ENCODE measurements at regions not wholly inside any gene's neighbourhood (a gene's known extent, or its start where the extent isn't known, plus 50 kb on each side); places are given as distances from the start of the nearest gene placed in this dataset.
"Not testable (repeated sequence)": the region's sequence is repeated elsewhere in the genome, so short reads cannot be mapped to it uniquely, and the experiment has no call there.

DNA sequence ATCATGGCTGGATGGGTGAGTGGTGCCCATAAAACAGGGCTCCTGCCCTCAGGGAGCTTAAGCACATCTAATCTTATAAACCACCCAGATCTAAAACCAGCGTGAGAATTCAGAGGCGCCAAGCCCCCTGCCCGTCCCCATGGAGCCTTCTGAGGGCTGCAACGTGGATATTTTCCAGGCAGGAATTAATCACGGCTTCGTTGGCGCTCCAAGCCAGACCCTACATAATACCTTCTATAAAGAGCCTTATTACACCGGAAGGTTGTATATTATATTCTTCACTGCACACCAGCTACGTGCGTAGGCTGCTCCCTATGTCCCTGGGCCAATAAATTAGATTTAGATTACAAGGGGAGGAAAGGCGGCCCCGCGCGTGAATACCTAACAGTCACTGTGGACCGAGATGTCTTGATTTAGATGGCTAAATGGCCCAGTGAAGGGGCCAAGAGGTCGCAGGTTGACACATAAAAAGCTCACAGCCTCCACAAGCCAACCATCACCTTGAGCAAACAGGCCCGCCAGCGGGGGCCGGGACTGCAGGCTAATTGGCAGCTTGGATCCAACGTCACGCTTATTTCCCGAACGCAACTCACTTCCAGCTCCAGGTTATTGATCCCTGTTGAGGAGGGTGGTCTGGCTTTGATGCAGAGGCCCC lies 64.7 kb upstream of the APCDD1L start:
- no peak for DNase-seq (ENCODE audit: low read depth in 2 of 2)

DNA sequence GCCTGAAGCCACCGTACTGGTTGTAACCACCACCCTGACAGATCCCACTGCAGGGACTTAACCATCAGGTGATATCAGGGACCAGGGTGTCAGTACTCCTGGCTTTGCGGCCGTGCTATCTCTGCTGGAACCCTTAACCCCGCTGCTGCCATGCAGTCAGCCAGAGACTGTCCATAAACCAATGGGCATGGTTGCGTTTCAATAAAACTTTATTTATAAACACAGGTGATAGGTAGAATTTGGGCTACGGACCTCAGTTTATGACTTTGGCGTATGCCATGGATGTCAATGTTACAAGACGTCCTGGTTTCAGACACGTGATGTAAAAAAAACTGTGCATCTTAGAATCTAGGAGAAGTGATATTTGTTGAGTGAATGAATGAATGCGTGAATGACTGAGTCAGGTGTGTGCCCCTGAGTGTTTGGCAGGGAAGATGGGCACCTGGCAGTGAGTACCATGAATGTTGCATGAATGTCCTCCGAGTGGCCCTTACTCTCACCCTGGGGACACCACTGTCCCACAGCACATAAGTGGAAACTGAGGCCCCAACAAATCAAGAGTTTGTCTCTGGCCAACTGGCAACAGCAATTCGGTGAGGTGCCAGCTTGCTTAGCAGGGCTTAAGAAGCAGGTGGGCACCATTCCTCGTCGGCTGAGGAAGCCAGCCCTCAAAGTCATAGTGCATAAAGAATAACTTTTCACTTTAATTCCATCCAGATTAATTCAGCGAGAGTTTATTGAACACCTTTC lies 64.0 kb upstream of the APCDD1L start:
- DNase-seq (ENCODE audit: low read depth in 2 of 2), result no peak

DNA sequence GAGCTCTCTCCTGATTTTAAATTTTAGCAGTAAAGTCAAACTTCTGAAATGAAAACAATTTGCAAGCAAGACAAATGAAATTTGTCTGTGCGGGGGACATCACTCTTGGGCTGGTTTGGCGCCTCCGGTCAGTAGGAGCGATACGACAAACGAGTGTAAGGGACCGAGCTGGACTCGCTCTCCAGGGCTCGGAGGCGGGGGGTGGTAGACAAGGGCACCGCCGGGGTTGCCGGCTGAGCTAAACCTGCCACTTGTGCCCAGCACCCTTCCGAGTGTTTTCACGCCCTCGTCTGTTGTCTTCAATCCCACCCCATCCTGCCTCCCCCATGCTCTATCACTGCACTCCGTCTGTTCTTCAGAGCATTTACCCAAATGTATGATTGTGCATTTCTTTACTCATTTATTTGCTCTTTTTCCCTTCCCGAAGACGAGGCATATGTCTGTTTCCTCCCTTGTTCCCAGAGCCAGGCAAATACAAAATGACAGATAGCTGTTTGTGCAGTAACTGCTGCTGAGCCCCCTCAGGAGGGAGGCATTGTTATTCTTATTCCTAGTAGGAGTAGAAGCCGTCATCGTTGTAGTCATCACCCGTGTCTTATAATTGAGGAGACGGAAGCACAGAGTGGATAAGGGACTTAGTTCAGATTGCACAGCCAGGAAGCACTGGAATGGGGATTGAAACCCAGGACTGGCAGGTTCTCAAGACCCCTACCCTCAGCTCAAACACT lies 62.8 kb upstream of the APCDD1L start:
- no peak for DNase-seq (ENCODE audit: low read depth in 2 of 2)

DNA sequence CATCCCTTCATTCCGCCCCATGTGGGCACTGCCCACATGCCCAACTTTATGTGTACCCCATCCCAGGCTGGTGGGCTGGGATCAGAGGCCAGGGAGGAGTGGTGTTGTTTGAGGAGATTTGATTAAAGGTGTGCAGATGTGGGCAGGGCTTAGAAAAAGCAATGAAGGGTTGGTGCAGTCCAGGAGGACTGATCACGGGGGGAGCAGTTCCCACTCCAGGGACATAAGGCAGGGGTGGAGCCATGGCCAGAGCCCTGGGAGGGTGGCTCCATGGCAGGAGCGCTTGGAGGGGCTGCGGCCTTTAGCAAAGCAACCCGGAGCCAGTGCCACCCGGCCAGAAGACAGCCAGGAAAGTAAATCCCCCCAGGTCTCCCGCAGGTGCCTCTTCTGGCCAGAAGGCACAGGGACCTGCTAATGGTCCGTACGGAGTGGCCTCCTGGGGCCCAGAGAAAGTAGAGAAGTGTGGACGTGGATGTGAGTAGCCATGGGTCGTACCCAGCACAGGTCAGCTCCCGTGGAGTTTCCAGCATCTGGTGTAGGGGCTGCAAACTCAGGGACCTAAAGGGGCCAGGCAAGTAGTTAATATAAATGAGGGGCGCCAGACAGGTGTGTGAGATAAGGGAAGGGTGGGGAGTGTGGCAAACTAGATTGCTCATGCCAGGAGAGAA lies 62.1 kb upstream of the APCDD1L start:
- DNase-seq (ENCODE audit: low read depth in 2 of 2), result no peak

DNA sequence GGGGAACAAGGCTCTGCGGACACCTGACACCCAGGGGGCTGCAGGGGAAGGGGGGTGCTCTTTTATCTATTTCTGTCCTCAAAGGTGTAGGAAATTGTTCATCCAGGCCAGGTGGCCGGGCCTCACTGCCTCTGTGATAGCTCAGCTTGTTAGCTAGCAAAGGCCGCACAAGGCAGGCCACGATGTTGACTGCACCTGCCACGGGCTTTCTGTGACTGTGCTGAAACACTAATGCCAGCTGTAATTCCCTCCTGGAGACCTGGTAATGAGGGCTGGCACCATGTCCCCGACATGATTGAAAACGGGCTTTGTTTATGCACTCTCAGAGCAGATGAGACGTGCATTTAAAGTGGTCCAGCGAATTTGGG lies 61.4 kb upstream of the APCDD1L start:
- DNase-seq (ENCODE audit: low read depth in 2 of 2), result no peak

DNA sequence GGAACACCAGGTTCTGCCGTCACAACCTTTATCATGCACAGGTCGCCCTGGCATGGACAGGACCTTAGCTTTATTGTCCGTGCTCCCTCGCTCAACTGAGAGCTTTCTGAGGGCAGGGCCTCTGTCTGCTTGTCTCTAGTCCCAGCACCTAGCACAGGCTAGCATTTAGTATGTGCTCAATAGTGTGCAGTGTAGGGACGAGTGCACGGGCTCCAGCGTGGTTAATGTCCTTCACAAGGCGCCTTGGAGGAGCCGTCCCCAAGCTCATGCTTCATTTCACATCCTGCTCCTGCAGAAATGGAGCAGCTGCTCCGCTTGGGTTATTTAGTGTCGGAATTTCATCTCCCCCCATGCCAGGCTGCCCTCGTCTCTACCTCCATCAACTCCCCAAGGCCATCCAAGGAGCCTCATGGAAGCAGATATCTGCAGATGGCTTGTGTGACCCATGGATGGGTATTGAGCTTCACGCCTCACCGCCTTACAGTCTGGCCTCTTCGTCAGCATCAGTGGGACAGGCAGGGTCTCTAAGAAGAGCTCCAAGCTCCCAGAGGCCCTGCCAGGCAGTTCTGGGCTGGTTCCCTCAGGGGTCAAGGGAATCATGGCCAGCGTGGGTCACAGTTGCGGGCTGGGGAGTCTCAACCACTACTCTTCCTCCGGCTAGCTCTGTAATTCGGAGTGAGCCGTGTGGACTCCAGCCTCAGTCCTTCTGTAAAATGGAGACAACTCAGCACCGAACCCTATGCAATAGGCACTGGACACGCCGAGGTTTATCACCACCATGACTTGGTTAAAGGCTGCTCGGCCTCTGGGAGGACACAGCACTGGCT lies 60.8 kb upstream of the APCDD1L start:
- DNase-seq (ENCODE audit: low read depth in 2 of 2), result no peak

DNA sequence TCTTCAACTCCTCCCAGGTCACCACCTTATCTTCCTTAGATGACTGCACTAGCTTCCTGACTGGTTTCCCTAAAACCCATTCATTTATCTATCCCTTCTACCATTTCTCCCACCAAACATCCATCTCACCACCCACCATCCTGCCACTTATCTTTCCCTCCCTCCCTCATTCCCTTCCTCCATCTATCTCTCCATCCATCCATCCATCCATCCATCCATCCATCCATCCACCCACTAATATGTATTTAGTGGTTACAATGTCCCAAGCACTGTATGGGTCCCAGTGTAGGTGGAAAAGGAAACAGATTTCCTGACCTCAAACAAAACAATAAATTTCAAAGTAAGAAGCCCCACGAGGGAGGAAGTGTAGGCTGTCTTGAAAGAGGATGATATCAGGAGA lies 59.3 kb upstream of the APCDD1L start:
- no peak for DNase-seq (ENCODE audit: low read depth in 2 of 2)

DNA sequence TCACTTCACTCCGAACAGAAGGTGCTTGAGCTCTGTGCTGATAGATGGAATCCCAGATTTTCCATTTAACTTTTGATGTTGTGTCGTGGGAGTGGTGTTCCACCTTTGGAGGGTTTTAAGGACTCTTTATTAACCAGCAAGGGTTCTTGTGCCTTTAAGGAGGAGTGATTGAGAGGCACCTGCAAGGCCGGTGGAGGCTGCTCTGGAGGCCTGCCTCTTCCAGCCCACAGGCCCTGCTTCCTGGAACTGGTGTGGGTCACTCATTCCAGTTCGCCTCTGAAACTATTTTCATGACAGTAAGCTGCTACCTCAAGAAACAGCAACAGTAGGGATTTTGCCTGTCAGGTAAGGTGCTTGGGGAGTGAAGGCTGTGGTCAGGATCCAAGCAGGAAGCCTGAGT lies 58.8 kb upstream of the APCDD1L start:
- no peak for DNase-seq (ENCODE audit: low read depth in 2 of 2)

DNA sequence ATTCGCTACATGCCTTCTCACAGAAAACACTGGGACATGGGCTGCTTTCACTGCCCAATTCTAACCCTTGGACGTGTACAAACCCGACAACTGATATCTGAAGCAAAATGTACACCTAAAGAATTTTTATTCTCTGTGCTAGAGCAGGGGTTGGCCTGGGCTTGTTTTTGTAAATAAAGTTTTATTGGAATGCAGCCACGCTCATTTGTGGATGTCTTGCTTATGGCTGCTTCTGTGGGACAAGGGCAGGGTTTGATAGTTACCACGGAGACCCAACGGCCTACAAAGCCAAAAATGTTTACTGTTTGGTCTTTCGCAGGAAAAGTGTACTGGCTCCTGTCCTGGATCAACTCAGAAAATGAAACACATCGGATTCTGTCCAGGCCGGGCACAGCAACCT lies 58.1 kb upstream of the APCDD1L start:
- DNase-seq (ENCODE audit: low read depth in 2 of 2), result no peak

DNA sequence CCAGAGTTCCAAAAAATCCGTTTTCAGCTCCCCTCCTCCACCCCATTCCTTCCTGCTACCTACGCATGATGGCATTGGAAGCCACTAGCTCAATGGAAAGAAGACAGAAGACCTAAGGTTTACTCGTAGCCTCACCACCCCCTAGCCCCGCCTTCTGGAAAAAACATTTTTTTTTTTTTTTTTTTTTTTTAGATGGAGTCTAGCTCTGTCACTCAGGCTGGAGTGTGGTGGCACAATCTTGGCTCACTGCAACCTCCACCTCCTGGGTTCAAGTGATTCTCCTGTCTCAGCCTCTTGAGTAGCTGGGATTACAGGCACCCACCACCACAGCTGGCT lies 57.2 kb upstream of the APCDD1L start:
- DNase-seq (ENCODE audit: low read depth in 2 of 2), result not testable (repeated sequence)

DNA sequence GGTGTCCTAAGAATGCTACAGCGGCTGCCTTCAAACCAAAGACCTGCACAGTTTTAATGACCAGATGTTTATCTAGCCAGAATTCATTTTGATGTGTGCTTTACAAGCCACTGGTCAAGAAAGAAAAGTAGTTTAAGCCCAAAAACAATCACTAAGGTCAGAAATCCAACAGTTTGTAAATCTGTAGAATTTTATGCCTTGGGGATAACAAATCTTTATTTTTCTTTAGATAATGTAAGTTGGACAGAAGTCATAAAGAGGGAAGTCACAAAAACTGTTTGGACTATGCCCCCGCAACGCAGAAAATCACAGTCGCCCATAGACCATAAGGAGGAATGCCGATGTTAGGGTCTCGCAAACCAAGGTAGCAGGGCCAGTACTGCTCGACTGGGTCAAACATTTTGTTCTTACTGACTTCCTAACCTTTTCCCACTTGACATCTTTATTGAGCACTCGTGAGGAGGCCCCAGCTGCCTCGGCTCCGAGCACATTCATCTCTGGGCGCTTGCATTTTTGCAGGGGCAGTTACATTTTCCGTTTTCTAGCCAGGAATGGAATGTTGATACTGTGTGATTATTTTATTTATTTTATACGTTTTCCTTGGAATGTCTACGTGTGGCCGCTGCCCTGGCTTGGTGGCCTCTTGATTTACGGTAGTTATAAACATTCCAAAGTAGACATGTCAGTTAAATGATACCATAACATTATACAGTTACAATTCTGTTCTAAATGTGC lies 56.7 kb upstream of the APCDD1L start:
- no peak for DNase-seq (ENCODE audit: low read depth in 2 of 2)

DNA sequence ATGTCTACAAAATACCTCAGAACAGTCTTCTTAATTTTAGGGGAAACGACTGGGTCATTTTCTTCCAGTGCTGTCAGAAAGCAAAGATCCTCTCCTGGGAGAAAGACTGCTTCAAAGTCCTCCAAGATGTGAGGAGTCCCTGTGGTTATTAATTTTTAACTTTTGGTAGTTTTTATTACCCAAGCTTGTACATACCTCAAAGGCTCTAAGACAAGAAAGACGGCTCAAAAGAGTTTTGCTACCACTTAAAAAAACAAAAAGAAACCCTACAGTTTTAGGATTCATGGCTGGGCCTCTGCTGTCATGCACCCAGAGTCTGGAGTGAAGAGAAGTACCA lies 56.1 kb upstream of the APCDD1L start:
- DNase-seq (ENCODE audit: low read depth in 2 of 2), result no peak

DNA sequence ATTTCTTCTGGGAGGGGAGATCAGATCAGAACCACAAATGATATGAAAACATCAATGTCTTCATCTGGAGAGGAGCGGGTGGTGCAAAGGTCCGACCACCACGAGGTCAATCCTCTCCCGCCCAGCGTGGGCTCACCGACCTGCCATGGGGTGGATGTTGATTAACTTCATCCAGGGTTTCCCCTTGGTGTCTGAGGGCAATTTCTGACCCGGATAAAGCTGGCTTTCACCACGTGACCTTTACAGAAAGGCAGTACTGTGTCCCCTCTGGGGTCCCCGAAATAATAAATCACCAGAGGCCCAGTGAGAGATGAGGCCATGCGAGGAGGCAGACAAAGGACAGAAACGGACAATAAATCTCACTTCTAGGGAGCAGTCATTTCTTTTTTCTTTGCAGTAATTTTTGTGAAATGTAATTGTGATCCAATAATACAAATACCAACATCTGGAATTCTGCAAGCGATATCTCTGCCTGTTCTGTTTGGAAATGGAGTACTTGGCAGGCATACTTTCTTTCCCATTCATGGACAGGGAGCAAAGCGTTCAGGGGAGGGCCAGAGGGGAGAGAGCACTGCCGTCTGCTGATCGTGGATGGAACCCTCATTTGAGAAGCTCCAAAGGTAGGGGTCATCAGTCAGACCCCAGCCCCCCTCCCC lies 55.1 kb upstream of the APCDD1L start:
- DNase-seq (ENCODE audit: low read depth in 2 of 2), result no peak

DNA sequence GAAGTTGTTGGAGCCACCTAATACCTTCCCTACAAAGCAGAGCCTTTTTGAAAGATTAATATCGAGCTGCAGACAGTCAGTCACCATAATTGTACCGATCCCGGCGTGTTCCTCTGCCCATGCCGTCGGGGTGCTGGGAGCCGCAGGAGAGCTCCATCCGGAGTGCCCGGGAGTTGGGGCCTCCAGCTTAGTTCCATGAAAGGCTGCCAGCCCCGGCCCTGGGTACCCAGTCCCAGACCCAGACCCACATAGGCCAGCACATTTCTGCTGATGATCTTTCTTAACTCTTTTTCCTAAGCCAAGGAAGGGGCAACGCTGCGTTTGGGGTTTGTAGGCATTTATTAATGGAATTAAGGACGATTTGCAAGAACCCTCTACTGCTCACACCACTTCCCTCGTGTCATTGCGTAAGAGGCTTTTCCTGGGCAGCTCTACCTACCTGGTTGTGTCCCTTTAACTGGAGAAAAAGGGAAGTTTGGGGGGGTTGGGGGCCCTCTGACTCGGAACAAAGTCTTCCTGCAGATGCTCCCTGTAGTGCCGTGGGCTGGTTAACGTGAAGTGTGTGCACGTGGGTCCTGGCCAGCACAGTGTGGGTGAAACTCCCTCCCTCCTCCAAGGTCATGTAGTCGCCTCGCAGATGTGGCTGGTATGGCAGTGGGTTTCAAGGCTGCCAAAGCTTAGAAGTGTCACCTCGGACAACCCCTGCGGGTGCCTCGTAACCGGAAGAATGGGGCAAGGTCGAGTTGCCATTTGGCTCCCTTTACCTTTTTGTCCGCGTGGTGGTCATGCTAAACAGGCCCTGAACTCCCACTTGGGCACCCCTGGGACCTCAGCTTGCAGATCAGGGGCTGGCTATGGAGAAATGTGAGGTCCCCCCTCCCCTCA lies 54.3 kb upstream of the APCDD1L start:
- DNase-seq (ENCODE audit: low read depth in 2 of 2), result no peak

DNA sequence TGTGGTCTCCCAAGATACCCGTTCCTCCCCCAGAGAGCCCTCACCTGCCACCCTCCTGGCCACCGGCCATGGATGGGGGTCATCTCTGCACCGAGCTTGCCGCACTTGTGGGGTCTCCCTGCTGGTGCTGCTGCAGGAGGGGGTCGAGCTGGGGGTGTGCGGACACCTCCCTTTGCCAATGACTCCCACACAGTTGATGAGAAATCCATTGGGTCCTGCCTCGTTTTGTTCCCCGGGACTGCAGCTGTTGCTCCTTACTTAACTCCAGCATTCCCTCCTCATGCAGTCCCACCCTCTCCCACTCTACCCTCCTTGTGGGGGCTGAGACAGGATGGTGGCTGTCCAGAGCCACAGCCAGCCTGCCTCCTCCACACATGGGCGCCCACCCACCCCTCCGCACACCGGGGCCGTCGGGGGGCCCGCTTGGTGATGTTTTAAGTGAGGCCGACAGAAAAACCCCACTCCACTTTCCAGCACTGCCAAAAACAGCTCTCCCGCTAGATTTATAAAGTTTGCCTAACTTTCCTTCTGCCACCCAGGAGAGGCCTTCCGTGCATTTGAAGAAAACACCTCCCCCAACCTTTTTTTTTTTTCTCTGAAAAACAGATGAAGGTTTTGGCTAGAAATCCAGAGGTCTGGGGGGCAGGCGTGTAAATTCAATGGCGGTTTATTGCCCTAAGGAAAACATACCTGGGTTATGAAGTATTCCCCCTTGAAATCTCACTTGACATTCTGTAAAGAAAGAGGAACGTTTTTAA lies 53.5 kb upstream of the APCDD1L start:
- DNase-seq (ENCODE audit: low read depth in 2 of 2), result no peak

DNA sequence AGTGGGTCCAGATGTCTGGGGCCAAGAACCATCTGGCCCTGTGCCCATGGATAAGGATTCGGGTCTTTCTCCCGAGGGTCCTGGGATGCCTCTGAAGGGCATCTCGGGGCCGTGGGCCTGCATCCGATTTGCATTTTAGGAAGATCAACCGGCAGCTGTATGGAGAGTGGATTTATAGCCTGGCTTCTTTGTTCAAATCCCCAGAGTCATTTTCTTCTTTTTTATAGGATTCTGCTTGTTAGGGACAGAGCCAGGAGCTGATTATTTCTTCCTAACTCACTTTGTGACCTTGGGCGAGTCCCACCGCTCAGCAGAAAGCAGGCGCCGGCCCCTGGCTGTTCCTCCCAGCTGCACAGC lies 52.9 kb upstream of the APCDD1L start:
- DNase-seq (ENCODE audit: low read depth in 2 of 2), result no peak

DNA sequence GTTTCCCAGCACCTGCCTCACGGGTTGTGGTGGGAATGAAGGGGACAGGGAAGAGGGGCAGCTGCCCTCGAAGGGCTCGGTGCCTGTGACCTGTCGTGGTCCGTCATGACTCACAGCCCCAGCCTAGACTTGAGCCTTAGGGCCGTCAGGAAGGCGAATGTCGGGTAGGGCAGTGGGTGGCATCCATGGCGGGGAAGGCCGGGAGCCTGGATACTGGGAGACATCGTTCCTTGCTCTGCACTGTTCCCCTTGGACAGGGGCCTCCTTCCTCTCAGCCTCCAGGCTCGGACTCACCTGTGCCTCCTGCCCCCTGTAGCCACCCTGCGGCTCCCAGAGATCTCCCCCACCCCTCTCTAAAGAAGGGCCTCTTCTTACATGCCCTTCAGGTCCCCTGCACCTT lies 52.2 kb upstream of the APCDD1L start:
- DNase-seq (ENCODE audit: low read depth in 2 of 2), result no peak

DNA sequence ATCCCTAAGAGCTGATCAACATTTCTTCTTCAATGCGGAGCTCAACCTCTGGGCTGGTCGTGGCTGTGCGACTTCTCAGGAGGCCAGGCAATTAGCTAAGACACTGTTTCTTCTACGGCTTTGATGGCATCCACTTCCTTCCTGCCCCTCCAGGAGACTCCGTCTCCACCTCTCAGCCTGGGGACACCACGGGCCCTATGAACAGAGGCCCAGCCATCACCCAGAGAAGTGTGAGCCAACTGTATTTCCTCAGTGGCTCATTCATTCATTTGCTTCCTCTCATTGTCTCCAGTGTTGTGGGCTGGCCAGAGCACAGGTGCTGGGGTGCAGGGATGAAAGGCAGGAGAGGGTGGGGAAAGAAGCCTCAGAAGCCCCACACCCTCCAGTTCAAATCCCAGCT lies 51.8 kb upstream of the APCDD1L start:
- no peak for DNase-seq (ENCODE audit: low read depth in 2 of 2)
